Brain microvascular endothelial cell (primary cell): ENCODE measurements at regions not wholly inside any gene's neighbourhood (a gene's known extent, or its start where the extent isn't known, plus 50 kb on each side); places are given as distances from the start of the nearest gene placed in this dataset.

ENCODE experiments used
- DNase-seq: peaks from one replicate; pipeline ENCODE4 v3.0.0-alpha.2; 2020
- H3K27ac ChIP-seq: fragments of 250-450 bp; sonication (Bioruptor Pico); 2 replicates; pipeline ENCODE4 v1.5.1; 2020; ENCODE audit warnings: mild to moderate bottlenecking, moderate library complexity
- H3K27me3 ChIP-seq: fragments of 250-450 bp; sonication (Bioruptor Pico); replicated peaks from 2 replicates; pipeline ENCODE4 v1.5.1; 2020; ENCODE audit warnings: mild to moderate bottlenecking
- H3K36me3 ChIP-seq: fragments of 250-450 bp; sonication (Bioruptor Pico); replicated peaks from 2 replicates; pipeline ENCODE4 v1.5.1; 2020; ENCODE audit warnings: mild to moderate bottlenecking
- H3K4me3 ChIP-seq: 2 replicates; pipeline ENCODE4 v1.5.1; 2011; ENCODE audit warnings: low read depth, mild to moderate bottlenecking, control low read depth, low read length, moderate library complexity
- in situ Hi-C: cut with HindIII; loops from 2 replicates; pipeline ENCODE4 v1.10.0; 2017; ENCODE audit warnings: low sequenced_read_pairs, low pct_ligation_motif_present
- TF ChIP-seq, protein P1 (sequence below): IDR thresholded peaks from 2 replicates; pipeline ENCODE4 v1.5.1; 2011; ENCODE audit warnings: low read depth, mild to moderate bottlenecking, moderate library complexity, low read length, control low read depth, inconsistent platforms; ENCODE audit errors: missing control alignments

DNA sequence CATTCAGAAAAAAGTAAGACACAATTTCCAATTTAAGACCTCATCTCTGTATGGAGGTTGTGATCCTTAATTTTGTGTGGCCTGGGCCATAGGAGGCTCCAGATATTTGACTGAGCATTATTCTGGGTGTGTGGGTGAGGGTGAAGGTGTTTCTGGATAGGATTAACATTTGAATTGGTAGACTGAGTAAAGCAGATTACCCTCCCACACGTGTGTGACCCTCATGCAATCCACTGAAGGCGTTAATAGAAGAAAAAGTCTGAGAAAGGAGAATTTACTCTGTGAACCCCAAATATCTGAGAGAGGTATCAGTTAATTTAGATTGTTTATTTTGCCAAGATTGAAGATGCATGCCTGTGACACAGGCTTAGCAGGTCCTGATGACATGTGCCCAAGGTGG is 328.0 kb upstream of the POT1 start:
- no peak for DNase-seq
- no peaks in the 10 kb centered on the region for H3K36me3 ChIP-seq
- H3K27me3 ChIP-seq = no peaks in the 10 kb centered on the region
- H3K4me3 ChIP-seq = no peak overlapping the region
- TF ChIP-seq, protein P1, sequence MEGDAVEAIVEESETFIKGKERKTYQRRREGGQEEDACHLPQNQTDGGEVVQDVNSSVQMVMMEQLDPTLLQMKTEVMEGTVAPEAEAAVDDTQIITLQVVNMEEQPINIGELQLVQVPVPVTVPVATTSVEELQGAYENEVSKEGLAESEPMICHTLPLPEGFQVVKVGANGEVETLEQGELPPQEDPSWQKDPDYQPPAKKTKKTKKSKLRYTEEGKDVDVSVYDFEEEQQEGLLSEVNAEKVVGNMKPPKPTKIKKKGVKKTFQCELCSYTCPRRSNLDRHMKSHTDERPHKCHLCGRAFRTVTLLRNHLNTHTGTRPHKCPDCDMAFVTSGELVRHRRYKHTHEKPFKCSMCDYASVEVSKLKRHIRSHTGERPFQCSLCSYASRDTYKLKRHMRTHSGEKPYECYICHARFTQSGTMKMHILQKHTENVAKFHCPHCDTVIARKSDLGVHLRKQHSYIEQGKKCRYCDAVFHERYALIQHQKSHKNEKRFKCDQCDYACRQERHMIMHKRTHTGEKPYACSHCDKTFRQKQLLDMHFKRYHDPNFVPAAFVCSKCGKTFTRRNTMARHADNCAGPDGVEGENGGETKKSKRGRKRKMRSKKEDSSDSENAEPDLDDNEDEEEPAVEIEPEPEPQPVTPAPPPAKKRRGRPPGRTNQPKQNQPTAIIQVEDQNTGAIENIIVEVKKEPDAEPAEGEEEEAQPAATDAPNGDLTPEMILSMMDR = no peak
- no peak overlapping the region for H3K27ac ChIP-seq
- in situ Hi-C loops = no loop called here

DNA sequence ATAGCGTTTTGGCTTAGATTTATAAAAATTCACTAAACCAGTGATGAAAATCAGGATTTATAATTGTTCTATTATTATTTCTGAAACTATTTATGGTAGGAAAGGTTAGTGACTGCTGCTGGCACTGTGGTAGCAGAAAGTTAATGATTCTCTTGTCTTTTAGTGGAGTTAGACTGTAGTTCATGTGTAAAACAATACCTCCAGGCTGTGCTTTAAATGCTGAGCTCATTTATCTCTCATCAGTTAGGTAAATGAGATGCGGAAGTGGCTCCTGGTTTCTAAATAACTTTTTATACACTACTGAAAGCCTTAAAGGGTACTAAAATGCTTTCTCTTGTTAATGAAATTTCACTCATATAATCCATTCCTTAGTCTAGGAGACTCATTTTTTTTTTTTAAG is 326.8 kb upstream of the POT1 start:
- Histone ChIP-seq H3K27me3 (no peaks in the 10 kb centered on the region), H3K36me3 (no peaks in the 10 kb centered on the region), H3K4me3 (no peak overlapping the region), H3K27ac (no peak overlapping the region)
- in situ Hi-C loops = no loop called here
- DNase-seq = no peak
- TF ChIP-seq, protein P1 = no peak

DNA sequence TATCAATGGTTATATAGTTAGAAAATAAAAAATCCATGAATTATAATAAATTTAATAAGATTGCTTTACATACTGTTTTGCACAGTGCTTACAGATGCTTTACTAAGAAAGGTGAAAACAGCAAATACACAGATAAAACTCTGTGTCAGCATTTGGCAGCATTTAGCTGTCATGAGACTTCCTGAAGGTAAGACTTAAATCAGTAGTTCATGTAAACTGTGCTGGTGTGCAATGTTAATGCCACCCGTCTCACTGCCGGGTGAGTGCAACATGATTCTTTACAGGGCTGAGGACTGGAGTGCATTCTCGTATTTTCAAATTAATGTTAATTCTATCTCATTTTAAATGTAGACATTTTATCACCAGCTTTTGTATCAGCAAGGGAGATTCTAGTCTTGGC is 326.2 kb upstream of the POT1 start:
- no peak for DNase-seq
- Histone ChIP-seq H3K4me3 (no peak overlapping the region), H3K36me3 (no peaks in the 10 kb centered on the region), H3K27ac (no peak overlapping the region), H3K27me3 (no peaks in the 10 kb centered on the region)
- in situ Hi-C loops = no loop called here
- TF ChIP-seq, protein P1 = no peak

DNA sequence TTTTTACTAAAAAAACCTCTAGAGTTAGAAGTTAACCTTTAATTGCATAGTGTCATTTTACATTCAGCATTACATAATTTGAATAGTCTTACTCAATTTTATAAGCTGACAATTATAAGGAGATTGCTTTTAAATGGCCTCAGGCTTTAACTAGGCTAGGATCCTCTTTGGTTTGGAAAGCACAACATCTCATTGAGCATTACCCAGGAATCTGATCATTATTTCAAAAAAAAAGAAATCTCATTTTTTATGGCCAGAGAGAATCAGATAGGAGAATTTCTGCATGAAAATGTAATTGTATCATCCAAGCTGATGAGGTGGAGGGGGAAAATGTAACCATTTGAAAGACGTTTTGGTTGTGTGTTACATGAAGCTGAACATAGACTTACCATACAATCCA is 324.9 kb upstream of the POT1 start:
- H3K36me3 ChIP-seq = no peaks in the 10 kb centered on the region
- in situ Hi-C loops = no loop called here
- H3K4me3 ChIP-seq = no peak overlapping the region
- TF ChIP-seq, protein P1 = no peak
- no peak overlapping the region for H3K27ac ChIP-seq
- no peaks in the 10 kb centered on the region for H3K27me3 ChIP-seq
- no peak for DNase-seq

DNA sequence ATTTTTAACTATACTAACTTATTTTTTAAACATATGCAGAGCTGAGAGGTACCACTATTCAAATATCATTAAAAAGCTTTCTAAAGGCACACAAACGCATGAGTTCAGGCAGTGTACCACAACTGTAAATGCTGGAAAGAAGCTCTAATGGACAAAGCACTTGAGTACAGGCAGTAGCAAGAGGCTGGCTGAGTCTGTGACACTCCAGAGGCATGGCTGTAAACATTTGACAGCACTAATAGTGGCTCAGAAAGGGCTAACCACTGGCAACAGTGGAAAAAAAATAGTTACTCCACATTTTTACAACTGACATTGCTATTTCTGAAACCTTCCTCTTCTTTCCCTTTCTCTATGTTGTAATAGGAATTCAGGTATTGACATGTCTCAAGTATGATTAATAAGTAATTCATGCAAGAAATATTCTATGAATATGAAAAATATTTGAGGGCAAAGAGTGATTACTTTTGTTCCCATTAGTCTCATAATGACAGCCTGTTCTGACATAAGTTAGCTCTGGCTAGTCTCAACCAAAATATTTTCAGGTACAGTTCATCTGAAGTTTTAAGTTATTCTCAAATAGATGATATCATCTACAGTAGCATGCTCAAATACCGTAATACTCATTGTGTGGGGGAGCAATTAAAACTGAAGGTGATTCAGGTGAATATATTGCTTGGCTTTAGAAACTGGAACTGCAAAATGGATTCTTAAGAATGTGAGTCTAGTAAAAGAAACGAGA is 324.0 kb upstream of the POT1 start:
- Histone ChIP-seq H3K27me3 (no peaks in the 10 kb centered on the region), H3K27ac (no peak overlapping the region), H3K36me3 (no peaks in the 10 kb centered on the region), H3K4me3 (no peak overlapping the region)
- in situ Hi-C loops = no loop called here
- TF ChIP-seq, protein P1 = no peak
- DNase-seq = no peak
